IMR-90 (cell line): ENCODE measurements at regions not wholly inside any gene's neighbourhood (a gene's known extent, or its start where the extent isn't known, plus 50 kb on each side); places are given as distances from the start of the nearest gene placed in this dataset.

Experiments used
- BHLHE40 ChIP-seq: fragments of 150-350 bp; IDR thresholded peaks from 2 replicates; pipeline ENCODE4 v1.6.1; 2016; ENCODE audit warnings: mild to moderate bottlenecking, low read depth, low read length
- CEBPB ChIP-seq: IDR thresholded peaks from 2 replicates; pipeline ENCODE4 v1.6.1; 2012; ENCODE audit warnings: low read depth, low read length, improper control_type of control experiment
- CHD1 ChIP-seq: IDR thresholded peaks from 2 replicates; pipeline ENCODE4 v1.6.1; 2012; ENCODE audit warnings: low read depth, low read length, improper control_type of control experiment
- MAFK ChIP-seq: IDR thresholded peaks from 2 replicates; pipeline ENCODE4 v1.6.1; 2012; ENCODE audit warnings: low read depth, low read length, improper control_type of control experiment
- MAZ ChIP-seq: IDR thresholded peaks from 2 replicates; pipeline ENCODE4 v1.6.1; 2012; ENCODE audit warnings: low read depth, mild to moderate bottlenecking, low read length, improper control_type of control experiment, moderate library complexity, borderline replicate concordance
- MXI1 ChIP-seq: IDR thresholded peaks from 2 replicates; pipeline ENCODE4 v1.6.1; 2012; ENCODE audit warnings: low read depth, mild to moderate bottlenecking, low read length, moderate library complexity, borderline replicate concordance
- POLR2A ChIP-seq: IDR thresholded peaks from 2 replicates; pipeline ENCODE4 v1.6.1; 2012; ENCODE audit warnings: mild to moderate bottlenecking, low read depth, low read length
- RCOR1 ChIP-seq: IDR thresholded peaks from 2 replicates; pipeline ENCODE4 v1.6.1; 2012; ENCODE audit warnings: mild to moderate bottlenecking, low read length, improper control_type of control experiment; ENCODE audit not compliant: insufficient replicate concordance
- RFX5 ChIP-seq: IDR thresholded peaks from 2 replicates; pipeline ENCODE4 v1.8.0; 2012; ENCODE audit warnings: low read depth, mild to moderate bottlenecking, low read length, moderate library complexity
- SMC3 ChIP-seq: fragments of 150-350 bp; IDR thresholded peaks from 2 replicates; pipeline ENCODE4 v1.6.1; 2016; ENCODE audit warnings: low read depth, mild to moderate bottlenecking, antibody characterized with exemption, low read length, moderate library complexity
- TF ChIP-seq, protein P1 (sequence below): conservative IDR thresholded peaks from 2 replicates; pipeline ENCODE4 v1.5.1; 2012; ENCODE audit warnings: mild to moderate bottlenecking, low read depth, low read length, improper control_type of control experiment
- TF ChIP-seq, protein P2 (sequence below): fragments of 150-350 bp; IDR thresholded peaks from 2 replicates; pipeline ENCODE4 v1.6.1; 2017; ENCODE audit warnings: mild to moderate bottlenecking, antibody characterized with exemption, low read length, low read depth

DNA sequence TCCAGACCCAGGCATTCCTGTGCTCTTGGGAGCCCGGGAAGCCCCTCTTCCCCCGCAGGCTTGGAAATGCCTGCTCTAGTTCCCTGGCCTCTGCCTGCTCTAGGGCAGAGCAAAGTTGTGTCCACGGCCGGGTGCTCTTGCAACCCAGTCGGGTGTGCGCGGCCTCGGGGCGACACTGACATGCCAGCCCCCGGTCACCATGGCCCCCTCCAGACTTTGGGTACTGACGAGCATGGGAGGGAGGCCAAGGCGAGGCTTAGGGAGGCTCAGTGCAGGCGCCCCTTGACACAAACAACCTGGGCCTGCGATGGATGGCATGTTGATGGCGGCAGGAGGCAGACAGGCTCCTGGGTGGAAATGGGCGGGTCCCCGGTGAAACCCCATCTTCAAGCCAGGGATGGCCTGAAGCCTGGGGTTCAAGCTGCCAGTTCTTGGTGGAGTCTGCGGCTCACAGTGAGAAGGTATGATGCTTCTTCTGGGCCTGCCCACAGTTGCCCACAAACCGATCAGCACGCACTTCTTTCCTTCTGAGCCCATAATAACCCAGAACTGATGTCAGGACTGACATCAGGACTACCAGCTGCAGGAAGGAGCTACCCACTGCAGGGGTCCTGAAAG is 689.9 kb downstream of the DSC3 start:
- TF ChIP-seq CEBPB (no peak), MXI1 (no peak), POLR2A (no peak), MAFK (no peak), CHD1 (no peak), MAZ (no peak), BHLHE40 (no peak), SMC3 (no peak), RFX5 (no peak), RCOR1 (no peak)
- TF ChIP-seq, protein P1, sequence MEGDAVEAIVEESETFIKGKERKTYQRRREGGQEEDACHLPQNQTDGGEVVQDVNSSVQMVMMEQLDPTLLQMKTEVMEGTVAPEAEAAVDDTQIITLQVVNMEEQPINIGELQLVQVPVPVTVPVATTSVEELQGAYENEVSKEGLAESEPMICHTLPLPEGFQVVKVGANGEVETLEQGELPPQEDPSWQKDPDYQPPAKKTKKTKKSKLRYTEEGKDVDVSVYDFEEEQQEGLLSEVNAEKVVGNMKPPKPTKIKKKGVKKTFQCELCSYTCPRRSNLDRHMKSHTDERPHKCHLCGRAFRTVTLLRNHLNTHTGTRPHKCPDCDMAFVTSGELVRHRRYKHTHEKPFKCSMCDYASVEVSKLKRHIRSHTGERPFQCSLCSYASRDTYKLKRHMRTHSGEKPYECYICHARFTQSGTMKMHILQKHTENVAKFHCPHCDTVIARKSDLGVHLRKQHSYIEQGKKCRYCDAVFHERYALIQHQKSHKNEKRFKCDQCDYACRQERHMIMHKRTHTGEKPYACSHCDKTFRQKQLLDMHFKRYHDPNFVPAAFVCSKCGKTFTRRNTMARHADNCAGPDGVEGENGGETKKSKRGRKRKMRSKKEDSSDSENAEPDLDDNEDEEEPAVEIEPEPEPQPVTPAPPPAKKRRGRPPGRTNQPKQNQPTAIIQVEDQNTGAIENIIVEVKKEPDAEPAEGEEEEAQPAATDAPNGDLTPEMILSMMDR: no peak
- TF ChIP-seq, protein P2, sequence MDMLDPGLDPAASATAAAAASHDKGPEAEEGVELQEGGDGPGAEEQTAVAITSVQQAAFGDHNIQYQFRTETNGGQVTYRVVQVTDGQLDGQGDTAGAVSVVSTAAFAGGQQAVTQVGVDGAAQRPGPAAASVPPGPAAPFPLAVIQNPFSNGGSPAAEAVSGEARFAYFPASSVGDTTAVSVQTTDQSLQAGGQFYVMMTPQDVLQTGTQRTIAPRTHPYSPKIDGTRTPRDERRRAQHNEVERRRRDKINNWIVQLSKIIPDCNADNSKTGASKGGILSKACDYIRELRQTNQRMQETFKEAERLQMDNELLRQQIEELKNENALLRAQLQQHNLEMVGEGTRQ: no peak
